ENCODE measurements at regions not wholly inside any gene's neighbourhood (a gene's known extent, or its start where the extent isn't known, plus 50 kb on each side); places are given as distances from the start of the nearest gene placed in this dataset.

DNA sequence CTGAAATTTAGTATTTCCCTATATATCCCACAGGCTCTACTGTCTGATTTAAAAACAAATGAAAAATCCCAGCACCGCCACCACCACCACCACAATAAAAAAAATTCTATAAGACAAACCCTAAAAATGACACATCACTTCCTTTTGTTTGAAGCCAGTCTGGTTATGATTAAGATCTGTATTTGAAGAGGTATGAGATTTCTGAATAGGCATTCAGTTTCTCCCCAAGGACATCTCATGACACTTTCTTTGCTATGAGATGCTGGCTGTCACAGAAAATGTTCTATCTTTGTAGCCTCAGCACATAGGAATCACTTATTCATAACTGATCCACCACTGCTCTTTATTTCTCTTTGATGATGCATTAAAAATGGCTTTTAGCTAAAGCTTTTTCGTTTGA, 1071.0 kb downstream of the SLC6A15 start:
- DNase-seq (ENCODE audit: unreplicated experiment) = no peak
- no peak overlapping the region for H3K4me3 Mint-ChIP-seq (ENCODE audit: unreplicated experiment)
- intact Hi-C loops (cut with micrococcal nuclease) = no loop called here
- H3K9me3 Mint-ChIP-seq (ENCODE audit: unreplicated experiment) = no peaks in the 10 kb centered on the region
- H3K27ac Mint-ChIP-seq (ENCODE audit: low read depth, unreplicated experiment) = no peak overlapping the region
- no peak for TF ChIP-seq CTCF (IDR thresholded peaks at IDR 0.05; ENCODE audit: unreplicated experiment)
- POLR2A ChIA-PET = interaction anchor here (0.6 kb wide), 1 partner anchor 713 kb away, joined by 4 read pairs; no protein-coding TSS in a partner anchor
- CTCF ChIA-PET = interaction anchor here (0.9 to 1.4 kb wide), 2 partner anchors 15 to 1483 kb away, joined by 3 to 4 read pairs; partner anchors contain the start of genes CCDC59 and METTL25
- no peaks in the 10 kb centered on the region for H3K27me3 Mint-ChIP-seq (ENCODE audit: insufficient read depth, unreplicated experiment)
- BruUV-seq (replicated peaks) = no TSS peak
- H3K4me1 Mint-ChIP-seq (ENCODE audit: insufficient read depth, unreplicated experiment) = no peaks in the 10 kb centered on the region
- no peaks in the 10 kb centered on the region for H3K36me3 Mint-ChIP-seq (ENCODE audit: insufficient read depth, unreplicated experiment)

DNA sequence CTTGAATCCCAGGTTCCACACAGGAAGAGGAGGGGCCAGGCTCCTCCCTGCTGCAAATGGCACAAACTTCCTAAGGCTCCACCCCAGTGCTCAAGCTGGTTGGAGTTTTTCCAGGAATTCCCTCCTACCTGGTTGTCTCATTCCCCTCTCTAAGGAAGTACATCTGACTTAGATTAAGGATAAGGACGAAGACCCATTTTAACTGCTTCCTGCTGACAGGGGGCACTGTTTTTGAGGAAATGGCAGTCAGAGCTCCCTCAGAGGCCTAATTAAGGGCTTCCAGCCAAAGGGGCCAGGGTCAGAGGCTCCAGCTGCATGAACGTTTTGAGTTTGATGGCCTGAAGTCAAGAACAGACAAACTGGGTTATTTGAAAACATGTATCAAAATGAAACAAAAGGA, 1084.7 kb downstream of the SLC6A15 start:
- H3K4me1 Mint-ChIP-seq (ENCODE audit: insufficient read depth, unreplicated experiment) = no peaks in the 10 kb centered on the region
- intact Hi-C loops (cut with micrococcal nuclease) = loop anchor here (10.0 kb wide), 1 partner anchor 1017 kb away; no protein-coding TSS in a partner anchor
- ChIA-PET POLR2A (no interaction called here), CTCF (interaction anchor here (0.6 to 2.3 kb wide), 5 partner anchors 33 to 1016 kb away, joined by 3 to 19 read pairs (median 4); no protein-coding TSS in a partner anchor)
- TF ChIP-seq CTCF (IDR thresholded peaks at IDR 0.05; ENCODE audit: unreplicated experiment) = no peak
- no peak for DNase-seq (ENCODE audit: unreplicated experiment)
- H3K27ac Mint-ChIP-seq (ENCODE audit: low read depth, unreplicated experiment) = no peak overlapping the region
- BruUV-seq (replicated peaks) = no TSS peak
- no peak overlapping the region for H3K4me3 Mint-ChIP-seq (ENCODE audit: unreplicated experiment)
- no peaks in the 10 kb centered on the region for H3K9me3 Mint-ChIP-seq (ENCODE audit: unreplicated experiment)
- no peaks in the 10 kb centered on the region for H3K27me3 Mint-ChIP-seq (ENCODE audit: insufficient read depth, unreplicated experiment)
- H3K36me3 Mint-ChIP-seq (ENCODE audit: insufficient read depth, unreplicated experiment) = no peaks in the 10 kb centered on the region

DNA sequence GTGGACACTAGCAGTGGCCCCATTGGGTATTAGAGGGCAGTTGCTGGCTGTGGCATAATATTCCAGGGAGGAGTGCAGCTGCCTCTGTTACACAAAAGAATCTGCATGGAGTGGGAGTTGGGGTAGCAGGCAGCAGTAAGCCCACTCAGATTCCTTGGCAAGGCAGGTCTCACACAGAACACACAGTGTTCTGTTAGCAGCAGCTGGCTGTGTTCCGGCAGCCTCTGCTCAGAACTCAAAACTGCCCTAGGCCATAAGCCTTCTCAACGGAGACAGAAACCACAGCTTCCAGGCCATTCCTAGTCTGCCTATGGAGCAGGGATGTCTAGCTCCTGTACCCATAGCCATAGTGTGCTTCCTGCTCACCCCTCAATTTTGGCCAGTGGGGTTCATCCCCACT, 1085.4 kb downstream of the SLC6A15 start:
- Mint-ChIP-seq H3K27ac (ENCODE audit: low read depth, unreplicated experiment) (no peak overlapping the region), H3K27me3 (ENCODE audit: insufficient read depth, unreplicated experiment) (no peaks in the 10 kb centered on the region), H3K9me3 (ENCODE audit: unreplicated experiment) (no peaks in the 10 kb centered on the region), H3K4me1 (ENCODE audit: insufficient read depth, unreplicated experiment) (no peaks in the 10 kb centered on the region), H3K36me3 (ENCODE audit: insufficient read depth, unreplicated experiment) (no peaks in the 10 kb centered on the region), H3K4me3 (ENCODE audit: unreplicated experiment) (no peak overlapping the region)
- DNase-seq (ENCODE audit: unreplicated experiment) = no peak
- CTCF ChIA-PET = interaction anchor here (0.5 to 2.3 kb wide), 11 partner anchors 11 to 1168 kb away, joined by 3 to 19 read pairs (median 4); no protein-coding TSS in a partner anchor
- no TSS peak for BruUV-seq (replicated peaks)
- POLR2A ChIA-PET = no interaction called here
- no peak for TF ChIP-seq CTCF (IDR thresholded peaks at IDR 0.05; ENCODE audit: unreplicated experiment)
- intact Hi-C loops (cut with micrococcal nuclease) = loop anchor here (10.0 kb wide), 1 partner anchor 1018 kb away; no protein-coding TSS in a partner anchor

- DNase-seq (ENCODE audit: unreplicated experiment) = peak; percentile 52
- H3K4me1 Mint-ChIP-seq (ENCODE audit: insufficient read depth, unreplicated experiment) = no peaks in the 10 kb centered on the region
- intact Hi-C loops (cut with micrococcal nuclease) = loop anchor here (10.0 kb wide), 1 partner anchor 1019 kb away; no protein-coding TSS in a partner anchor
- H3K27ac Mint-ChIP-seq (ENCODE audit: low read depth, unreplicated experiment) = no peak overlapping the region
- peak; percentile 59 for TF ChIP-seq CTCF (IDR thresholded peaks at IDR 0.05; ENCODE audit: unreplicated experiment)
- ChIA-PET POLR2A (no interaction called here), CTCF (interaction anchor here (0.7 to 5.6 kb wide), 11 partner anchors 12 to 1151 kb away, joined by 3 to 58 read pairs (median 4); partner anchors contain the start of gene TMTC2)
- H3K27me3 Mint-ChIP-seq (ENCODE audit: insufficient read depth, unreplicated experiment) = no peaks in the 10 kb centered on the region
- BruUV-seq (replicated peaks) = no TSS peak
- no peaks in the 10 kb centered on the region for H3K9me3 Mint-ChIP-seq (ENCODE audit: unreplicated experiment)
- no peak overlapping the region for H3K4me3 Mint-ChIP-seq (ENCODE audit: unreplicated experiment)
- H3K36me3 Mint-ChIP-seq (ENCODE audit: insufficient read depth, unreplicated experiment) = no peaks in the 10 kb centered on the region
Observed at GRCh38 chr12:83826112-83826511, 1086.5 kb downstream of the SLC6A15 start.

Data from MCF 10A (cell line).